Mesenchymal stem cell (in vitro differentiated cells and primary cell): ENCODE measurements at regions not wholly inside any gene's neighbourhood (a gene's known extent, or its start where the extent isn't known, plus 50 kb on each side); places are given as distances from the start of the nearest gene placed in this dataset.
A peak's percentile ranks its signal among the peaks of the same experiment; 100 is the strongest.

Experiments used
- DNase-seq: peaks from one replicate; pipeline ENCODE4 v3.0.0-alpha.2; 2013
- H2AFZ ChIP-seq: one replicate; pipeline ENCODE4 v1.6.1; 2013; ENCODE audit warnings: low read depth, mild to moderate bottlenecking, control low read depth, inconsistent platforms, low read length, moderate library complexity
- H2AK5ac ChIP-seq: 2 replicates; pipeline ENCODE4 v1.6.1; 2013; ENCODE audit warnings: low read length, moderate library complexity, mild to moderate bottlenecking, inconsistent platforms; ENCODE audit not compliant: severe bottlenecking
- H2BK120ac ChIP-seq: one replicate; pipeline ENCODE4 v1.6.1; 2013; ENCODE audit warnings: low read depth, mild to moderate bottlenecking, inconsistent platforms, low read length, moderate library complexity
- H2BK12ac ChIP-seq, 2 experiments: one replicate each; pipeline ENCODE4 v1.6.1; 2013; ENCODE audit warnings: inconsistent platforms in 2 of 2, low read length in 2 of 2, mild to moderate bottlenecking in 2 of 2, moderate library complexity in 2 of 2, control low read depth in 1 of 2
- H2BK15ac ChIP-seq: one replicate; pipeline ENCODE4 v1.6.1; 2013; ENCODE audit warnings: mild to moderate bottlenecking, low read depth, inconsistent platforms; ENCODE audit not compliant: poor library complexity, severe bottlenecking
- H2BK5ac ChIP-seq: 2 replicates; pipeline ENCODE4 v1.6.1; 2013; ENCODE audit warnings: low read depth, mild to moderate bottlenecking, low read length, control low read depth, inconsistent platforms; ENCODE audit not compliant: poor library complexity, severe bottlenecking
- H3K14ac ChIP-seq, 2 experiments: one replicate each; pipeline ENCODE4 v1.6.1; 2013; ENCODE audit warnings: inconsistent platforms in 2 of 2, low read length in 2 of 2, control low read depth in 1 of 2, mild to moderate bottlenecking in 1 of 2, moderate library complexity in 1 of 2
- H3K18ac ChIP-seq, 2 experiments: one replicate each; pipeline ENCODE4 v1.6.1; 2013; ENCODE audit warnings: inconsistent platforms in 2 of 2, low read length in 2 of 2, control low read depth in 1 of 2, low read depth in 1 of 2, mild to moderate bottlenecking in 1 of 2
- H3K23ac ChIP-seq, 2 experiments: one replicate each; pipeline ENCODE4 v1.6.1; 2013; ENCODE audit warnings: inconsistent platforms in 2 of 2, low read length in 2 of 2, mild to moderate bottlenecking in 2 of 2, moderate library complexity in 2 of 2, control low read depth in 1 of 2
- H3K27ac ChIP-seq: 2 replicates; pipeline ENCODE4 v1.5.1; 2013; ENCODE audit warnings: mild to moderate bottlenecking, moderate library complexity, low read length, control low read depth, inconsistent platforms; ENCODE audit not compliant: poor library complexity, severe bottlenecking
- H3K27me3 ChIP-seq, 2 experiments: 2 replicates each; pipeline versions ENCODE4 v1.6.1 to v1.7.0; 2013; ENCODE audit warnings: low read length in 2 of 2, mild to moderate bottlenecking in 2 of 2, moderate library complexity in 2 of 2, control low read depth in 1 of 2, inconsistent platforms in 1 of 2; ENCODE audit not compliant: control insufficient read depth in 1 of 2, insufficient read depth in 1 of 2
- H3K36me3 ChIP-seq, 2 experiments: 2 replicates each; pipeline versions ENCODE4 v1.6.1 to v1.7.0; 2013; ENCODE audit warnings: low read length in 2 of 2, control low read depth in 1 of 2, inconsistent platforms in 1 of 2, low read depth in 1 of 2, mild to moderate bottlenecking in 1 of 2; ENCODE audit not compliant: insufficient read depth in 2 of 2, control insufficient read depth in 1 of 2
- H3K4ac ChIP-seq, 2 experiments: one replicate each; pipeline ENCODE4 v1.6.1; 2013; ENCODE audit warnings: inconsistent platforms in 2 of 2, low read length in 2 of 2, mild to moderate bottlenecking in 2 of 2, moderate library complexity in 2 of 2, control low read depth in 1 of 2, low read depth in 1 of 2
- H3K4me1 ChIP-seq: 2 replicates; pipeline ENCODE4 v1.6.1; 2013; ENCODE audit warnings: low read depth, low read length, control low read depth; ENCODE audit not compliant: control insufficient read depth, insufficient read depth
- H3K4me2 ChIP-seq: 2 replicates; pipeline ENCODE4 v1.6.1; 2013; ENCODE audit warnings: low read length, mild to moderate bottlenecking, inconsistent platforms; ENCODE audit not compliant: poor library complexity, severe bottlenecking
- H3K4me3 ChIP-seq, 2 experiments: 2 replicates each; pipeline versions ENCODE4 v1.5.1 to v1.7.0; 2013; ENCODE audit warnings: low read length in 2 of 2, mild to moderate bottlenecking in 2 of 2, control low read depth in 1 of 2, low read depth in 1 of 2; ENCODE audit not compliant: insufficient read depth in 1 of 2
- H3K79me1 ChIP-seq: replicated peaks from 2 replicates; pipeline ENCODE4 v1.6.1; 2013; ENCODE audit warnings: mild to moderate bottlenecking, control low read depth, low read length, inconsistent platforms; ENCODE audit not compliant: poor library complexity, severe bottlenecking
- H3K9ac ChIP-seq: 2 replicates; pipeline ENCODE4 v1.7.0; 2013; ENCODE audit warnings: mild to moderate bottlenecking, low read length, moderate library complexity
- H3K9me3 ChIP-seq: 2 replicates; pipeline ENCODE4 v1.7.0; 2013; ENCODE audit warnings: mild to moderate bottlenecking, low read length; ENCODE audit not compliant: control insufficient read depth
- H4K8ac ChIP-seq: one replicate; pipeline ENCODE4 v1.6.1; 2013; ENCODE audit warnings: inconsistent platforms, mild to moderate bottlenecking, low read length, moderate library complexity
- H4K91ac ChIP-seq: one replicate; pipeline ENCODE4 v1.6.1; 2013; ENCODE audit warnings: mild to moderate bottlenecking, low read length, inconsistent platforms
- WGBS: methylation state at CpG from one replicate; pipeline ENCODE4 v1.1.7; 2013; ENCODE audit warnings: mixed read lengths; 5-methylcytosine and 5-hydroxymethylcytosine counted together

DNA sequence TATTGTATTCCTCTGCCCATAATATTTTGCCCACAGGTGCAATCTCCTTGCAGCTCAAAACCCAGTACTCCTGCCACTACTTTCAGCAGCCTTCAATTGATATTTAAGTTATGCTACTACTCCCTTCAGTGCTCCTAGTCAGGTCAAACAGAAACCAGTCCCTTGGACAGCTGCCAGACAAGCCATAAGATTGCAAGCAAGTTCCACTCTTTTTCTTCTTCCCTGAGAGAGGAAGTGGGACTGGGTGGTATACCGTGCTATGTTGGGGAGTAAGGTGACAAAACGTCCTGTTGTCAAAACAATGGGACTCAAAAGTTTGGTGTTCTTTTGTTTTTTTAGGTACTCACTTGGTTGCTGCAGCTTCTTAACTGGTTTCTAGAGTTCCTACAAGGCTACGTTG is 63.1 kb upstream of the FRY start:
- H4K91ac ChIP-seq: no peak overlapping the region
- no peak overlapping the region for H2BK120ac ChIP-seq
- no peak overlapping the region for H3K23ac ChIP-seq
- peak; percentile 41 for DNase-seq
- H2BK5ac ChIP-seq: no peak overlapping the region
- no peak overlapping the region for H3K14ac ChIP-seq
- no peak overlapping the region for H2BK12ac ChIP-seq
- no peaks in the 10 kb centered on the region for H3K79me1 ChIP-seq
- no peak overlapping the region for H2AK5ac ChIP-seq
- H3K4me1 ChIP-seq: peaks cover 6% of the 10 kb centered on the region
- no peak overlapping the region for H3K4ac ChIP-seq
- no peaks in the 10 kb centered on the region for H3K36me3 ChIP-seq
- H3K4me3 ChIP-seq: no peak overlapping the region
- no peak overlapping the region for H3K4me2 ChIP-seq
- H2AFZ ChIP-seq: no peak overlapping the region
- H3K27ac ChIP-seq: no peak overlapping the region
- no peak overlapping the region for H2BK15ac ChIP-seq
- 34% methylated on average over 2 of the region's 3 CpGs for WGBS
- H4K8ac ChIP-seq: no peak overlapping the region
- no peaks in the 10 kb centered on the region for H3K9me3 ChIP-seq
- H3K9ac ChIP-seq: no peak overlapping the region
- no peaks in the 10 kb centered on the region for H3K27me3 ChIP-seq
- no peak overlapping the region for H3K18ac ChIP-seq

DNA sequence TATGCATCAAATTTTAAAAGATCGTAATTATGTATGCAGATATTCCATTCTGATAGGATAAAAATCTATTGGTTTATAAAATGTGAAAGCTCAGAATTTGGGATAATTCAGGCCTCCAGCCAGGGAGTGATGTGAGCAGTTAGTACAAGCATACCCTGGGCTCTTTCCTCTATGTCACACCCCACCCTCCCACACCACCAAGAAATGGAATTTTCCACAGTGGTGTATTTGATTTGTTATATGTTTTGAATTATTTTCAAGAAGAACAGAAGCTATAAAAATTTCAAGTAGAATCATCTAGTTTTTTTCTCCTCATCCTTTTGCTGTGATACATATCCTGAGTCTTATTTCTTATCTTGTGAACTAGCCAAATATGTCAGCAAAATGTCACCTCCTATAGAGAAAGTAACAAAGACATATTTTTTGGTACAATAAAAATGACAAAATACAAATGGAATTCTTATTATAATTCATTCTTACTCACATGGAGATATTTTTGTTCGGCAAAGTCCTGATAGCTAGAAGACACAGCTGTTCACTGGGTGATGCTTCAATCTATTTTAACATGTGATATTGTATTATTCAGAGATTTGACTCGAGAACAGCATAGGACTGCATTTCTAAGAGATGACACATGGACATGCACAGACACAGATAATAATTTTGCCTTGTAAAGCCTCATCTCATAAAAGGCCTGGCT is 61.2 kb upstream of the FRY start:
- Histone ChIP-seq H2BK5ac (no peak overlapping the region), H4K8ac (no peak overlapping the region), H2BK12ac (no peak overlapping the region), H3K4me1 (peaks cover 6% of the 10 kb centered on the region), H3K9ac (peak overlapping the region; percentile 81), H3K4me3 (peak overlapping the region in 1 of 2 experiments; percentile 28), H2AFZ (no peak overlapping the region), H4K91ac (no peak overlapping the region), H3K4ac (no peak overlapping the region), H2BK120ac (no peak overlapping the region), H3K18ac (no peak overlapping the region), H3K36me3 (no peaks in the 10 kb centered on the region), H3K79me1 (no peaks in the 10 kb centered on the region), H3K9me3 (no peaks in the 10 kb centered on the region), H3K27me3 (no peaks in the 10 kb centered on the region), H3K23ac (no peak overlapping the region), H3K27ac (peak overlapping the region; percentile 39), H3K4me2 (no peak overlapping the region), H2AK5ac (no peak overlapping the region), H3K14ac (no peak overlapping the region), H2BK15ac (no peak overlapping the region)
- peak; percentile 20 for DNase-seq
- WGBS: 57% methylated on average over 1 of the region's 3 CpGs

DNA sequence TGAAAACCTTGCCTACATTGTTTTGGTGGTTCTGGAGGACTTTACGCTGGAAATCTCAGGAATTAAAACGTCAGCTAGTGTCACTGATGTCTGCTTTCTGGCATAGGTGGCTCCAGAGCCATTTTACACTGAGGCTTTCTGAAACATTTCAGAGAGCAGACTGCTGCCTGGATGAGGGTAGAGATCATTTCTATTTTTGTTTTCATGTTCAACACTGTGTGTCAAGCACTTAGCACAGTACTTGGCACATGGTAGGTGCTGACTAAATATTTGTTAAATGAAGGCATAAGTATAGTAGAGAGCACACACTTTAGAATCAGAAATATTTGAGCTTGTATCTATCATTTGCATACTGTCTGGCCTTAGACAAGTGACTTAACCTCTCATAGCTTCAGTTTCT is 59.1 kb upstream of the FRY start:
- H3K79me1 ChIP-seq: no peaks in the 10 kb centered on the region

DNA sequence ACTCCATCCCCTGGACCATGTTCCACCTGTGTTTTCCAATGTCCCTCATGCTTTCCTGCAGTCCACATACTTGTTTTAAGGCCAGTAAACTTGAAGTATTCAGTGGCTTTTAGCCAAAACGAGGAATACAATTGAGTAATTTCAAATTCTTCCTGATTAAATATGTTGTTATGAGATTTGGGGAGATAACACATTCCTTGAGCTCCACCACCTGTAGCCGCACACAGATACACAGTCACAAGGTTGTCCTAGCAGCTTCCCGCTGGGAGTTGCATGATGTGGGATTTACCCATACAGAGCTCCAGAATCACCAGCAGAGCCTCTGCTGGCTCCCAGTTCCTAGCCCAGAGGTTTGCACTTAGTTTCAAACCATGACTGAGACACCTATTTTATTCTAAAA is 53.6 kb upstream of the FRY start:
- Histone ChIP-seq H3K4me3 (no peak overlapping the region), H3K4me1 (no peaks in the 10 kb centered on the region), H3K23ac (no peak overlapping the region)

More for the DNA sequence above, 59.1 kb upstream of the FRY start:
- H3K4me1 ChIP-seq: peaks cover 3% of the 10 kb centered on the region
- no peaks in the 10 kb centered on the region for H3K27me3 ChIP-seq
- H3K36me3 ChIP-seq: no peaks in the 10 kb centered on the region
- DNase-seq: no peak
- no peak overlapping the region for H4K8ac ChIP-seq
- no peak overlapping the region for H2BK15ac ChIP-seq
- H2BK5ac ChIP-seq: no peak overlapping the region
- no peak overlapping the region for H2BK120ac ChIP-seq
- H3K9me3 ChIP-seq: no peaks in the 10 kb centered on the region
- H3K4me2 ChIP-seq: no peak overlapping the region
- no peak overlapping the region for H4K91ac ChIP-seq
- H3K4ac ChIP-seq: no peak overlapping the region
- H3K9ac ChIP-seq: no peak overlapping the region
- no peak overlapping the region for H3K18ac ChIP-seq
- 88% methylated on average over 2 of the region's 2 CpGs for WGBS
- no peak overlapping the region for H3K23ac ChIP-seq
- no peak overlapping the region for H3K14ac ChIP-seq
- no peak overlapping the region for H3K4me3 ChIP-seq
- H2BK12ac ChIP-seq: no peak overlapping the region
- no peak overlapping the region for H2AFZ ChIP-seq
- no peak overlapping the region for H2AK5ac ChIP-seq
- H3K27ac ChIP-seq: no peak overlapping the region

More for the DNA sequence above, 53.6 kb upstream of the FRY start:
- Histone ChIP-seq H4K91ac (no peak overlapping the region), H4K8ac (no peak overlapping the region), H2BK120ac (no peak overlapping the region), H3K18ac (no peak overlapping the region), H2BK12ac (no peak overlapping the region), H3K9me3 (no peaks in the 10 kb centered on the region), H3K36me3 (no peaks in the 10 kb centered on the region), H3K27me3 (no peaks in the 10 kb centered on the region), H3K4me2 (no peak overlapping the region), H3K79me1 (no peaks in the 10 kb centered on the region), H2AK5ac (no peak overlapping the region), H2AFZ (no peak overlapping the region), H3K27ac (no peak overlapping the region), H2BK5ac (no peak overlapping the region), H3K4ac (no peak overlapping the region), H3K14ac (no peak overlapping the region), H3K9ac (no peak overlapping the region), H2BK15ac (no peak overlapping the region)
- 95% methylated on average over 2 of the region's 3 CpGs for WGBS
- no peak for DNase-seq
